ENCODE measurements at regions not wholly inside any gene's neighbourhood (a gene's known extent, or its start where the extent isn't known, plus 50 kb on each side); places are given as distances from the start of the nearest gene placed in this dataset.

- in situ Hi-C loops (cut with HindIII; ENCODE audit: low pct_ligation_motif_present, low sequenced_read_pairs), result no loop called here
- Histone ChIP-seq H3K36me3 (replicated peaks) (no peaks in the 10 kb centered on the region), H3K4me3 (ENCODE audit: low read depth, low read length) (no peak overlapping the region), H3K27me3 (replicated peaks) (no peaks in the 10 kb centered on the region), H3K27ac (no peak overlapping the region)
- no peak for DNase-seq
- TF ChIP-seq CTCF (IDR thresholded peaks at IDR 0.05; ENCODE audit: low read depth, low read length, missing control alignments), result no peak
These were observed 83.0 kb upstream of the TGFBR2 start for GRCh38 chr3:30523366-30523765.

GRCh38 chr3:30524357-30525040 lies 81.9 kb upstream of the TGFBR2 start:
- no peak for TF ChIP-seq CTCF (IDR thresholded peaks at IDR 0.05; ENCODE audit: low read depth, low read length, missing control alignments)
- in situ Hi-C loops (cut with HindIII; ENCODE audit: low pct_ligation_motif_present, low sequenced_read_pairs), result no loop called here
- H3K27ac ChIP-seq, result no peak overlapping the region

GRCh38 chr3:30526031-30526430 lies 80.4 kb upstream of the TGFBR2 start:
- no peak for TF ChIP-seq CTCF (IDR thresholded peaks at IDR 0.05; ENCODE audit: low read depth, low read length, missing control alignments)
- no peaks in the 10 kb centered on the region for H3K36me3 ChIP-seq (replicated peaks)
- in situ Hi-C loops (cut with HindIII; ENCODE audit: low pct_ligation_motif_present, low sequenced_read_pairs), result no loop called here
- DNase-seq, result no peak
- no peak overlapping the region for H3K4me3 ChIP-seq (ENCODE audit: low read depth, low read length)
- H3K27ac ChIP-seq, result no peak overlapping the region
- no peaks in the 10 kb centered on the region for H3K27me3 ChIP-seq (replicated peaks)

More at GRCh38 chr3:30524357-30525040, 81.9 kb upstream of the TGFBR2 start:
- DNase-seq, result no peak
- Histone ChIP-seq H3K27me3 (replicated peaks) (no peaks in the 10 kb centered on the region), H3K36me3 (replicated peaks) (no peaks in the 10 kb centered on the region), H3K4me3 (ENCODE audit: low read depth, low read length) (no peak overlapping the region)

- H3K36me3 ChIP-seq (replicated peaks), result no peaks in the 10 kb centered on the region
- TF ChIP-seq CTCF (IDR thresholded peaks at IDR 0.05; ENCODE audit: low read depth, low read length, missing control alignments), result no peak
- in situ Hi-C loops (cut with HindIII; ENCODE audit: low pct_ligation_motif_present, low sequenced_read_pairs), result no loop called here
- DNase-seq, result no peak
- H3K27me3 ChIP-seq (replicated peaks), result no peaks in the 10 kb centered on the region
- H3K27ac ChIP-seq, result no peak overlapping the region
- H3K4me3 ChIP-seq (ENCODE audit: low read depth, low read length), result no peak overlapping the region
These were observed 79.2 kb upstream of the TGFBR2 start for GRCh38 chr3:30527186-30527585.

GRCh38 chr3:30527720-30528119 lies 78.7 kb upstream of the TGFBR2 start:
- in situ Hi-C loops (cut with HindIII; ENCODE audit: low pct_ligation_motif_present, low sequenced_read_pairs), result no loop called here
- H3K4me3 ChIP-seq (ENCODE audit: low read depth, low read length), result no peak overlapping the region
- no peak for TF ChIP-seq CTCF (IDR thresholded peaks at IDR 0.05; ENCODE audit: low read depth, low read length, missing control alignments)
- H3K27me3 ChIP-seq (replicated peaks), result no peaks in the 10 kb centered on the region
- no peak for DNase-seq
- H3K27ac ChIP-seq, result no peak overlapping the region
- H3K36me3 ChIP-seq (replicated peaks), result no peaks in the 10 kb centered on the region

GRCh38 chr3:30530084-30530483 lies 76.3 kb upstream of the TGFBR2 start:
- no peak for TF ChIP-seq CTCF (IDR thresholded peaks at IDR 0.05; ENCODE audit: low read depth, low read length, missing control alignments)

More at GRCh38 chr3:30530084-30530483, 76.3 kb upstream of the TGFBR2 start:
- in situ Hi-C loops (cut with HindIII; ENCODE audit: low pct_ligation_motif_present, low sequenced_read_pairs), result no loop called here
- Histone ChIP-seq H3K36me3 (replicated peaks) (no peaks in the 10 kb centered on the region), H3K27ac (no peak overlapping the region), H3K4me3 (ENCODE audit: low read depth, low read length) (no peak overlapping the region), H3K27me3 (replicated peaks) (no peaks in the 10 kb centered on the region)
- no peak for DNase-seq
